Fibroblast of pulmonary artery (primary cell): ENCODE measurements at regions not wholly inside any gene's neighbourhood (a gene's known extent, or its start where the extent isn't known, plus 50 kb on each side); places are given as distances from the start of the nearest gene placed in this dataset.
"Not testable (repeated sequence)": the region's sequence is repeated elsewhere in the genome, so short reads cannot be mapped to it uniquely, and the experiment has no call there.

Experiments used
- DNase-seq: peaks from one replicate; pipeline ENCODE4 v3.0.0-alpha.2; 2010; ENCODE audit warnings: low read depth
- H3K4me3 ChIP-seq: replicated peaks from 2 replicates; pipeline ENCODE4 v1.5.1; 2011; ENCODE audit warnings: low read depth, mild to moderate bottlenecking, control low read depth, low read length, moderate library complexity
- TF ChIP-seq, protein P1 (sequence below): IDR thresholded peaks from 2 replicates; pipeline ENCODE4 v1.5.1; 2011; ENCODE audit warnings: mild to moderate bottlenecking, control low read depth, low read length, inconsistent platforms; ENCODE audit errors: missing control alignments

DNA sequence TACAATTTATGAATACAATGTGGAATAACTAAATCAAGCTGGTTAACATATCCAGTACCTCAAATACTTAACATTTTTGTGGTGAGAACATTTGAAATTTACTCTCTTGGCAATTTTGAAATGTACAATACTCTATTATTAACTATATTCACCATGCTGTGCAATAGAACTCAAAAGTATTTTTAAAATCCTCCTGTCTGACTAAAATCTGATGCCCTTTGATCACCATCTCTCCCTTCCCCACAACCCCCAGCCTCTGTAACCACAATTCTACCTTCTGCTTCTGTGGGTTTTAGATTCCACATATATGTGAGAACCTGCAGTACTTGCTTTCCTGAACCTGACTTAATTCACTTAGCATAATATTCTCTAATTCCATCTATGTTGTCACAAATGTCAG is 71.6 kb upstream of the ALOX12 start:
- no peak overlapping the region for H3K4me3 ChIP-seq
- no peak for DNase-seq
- TF ChIP-seq, protein P1, sequence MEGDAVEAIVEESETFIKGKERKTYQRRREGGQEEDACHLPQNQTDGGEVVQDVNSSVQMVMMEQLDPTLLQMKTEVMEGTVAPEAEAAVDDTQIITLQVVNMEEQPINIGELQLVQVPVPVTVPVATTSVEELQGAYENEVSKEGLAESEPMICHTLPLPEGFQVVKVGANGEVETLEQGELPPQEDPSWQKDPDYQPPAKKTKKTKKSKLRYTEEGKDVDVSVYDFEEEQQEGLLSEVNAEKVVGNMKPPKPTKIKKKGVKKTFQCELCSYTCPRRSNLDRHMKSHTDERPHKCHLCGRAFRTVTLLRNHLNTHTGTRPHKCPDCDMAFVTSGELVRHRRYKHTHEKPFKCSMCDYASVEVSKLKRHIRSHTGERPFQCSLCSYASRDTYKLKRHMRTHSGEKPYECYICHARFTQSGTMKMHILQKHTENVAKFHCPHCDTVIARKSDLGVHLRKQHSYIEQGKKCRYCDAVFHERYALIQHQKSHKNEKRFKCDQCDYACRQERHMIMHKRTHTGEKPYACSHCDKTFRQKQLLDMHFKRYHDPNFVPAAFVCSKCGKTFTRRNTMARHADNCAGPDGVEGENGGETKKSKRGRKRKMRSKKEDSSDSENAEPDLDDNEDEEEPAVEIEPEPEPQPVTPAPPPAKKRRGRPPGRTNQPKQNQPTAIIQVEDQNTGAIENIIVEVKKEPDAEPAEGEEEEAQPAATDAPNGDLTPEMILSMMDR, result no peak

DNA sequence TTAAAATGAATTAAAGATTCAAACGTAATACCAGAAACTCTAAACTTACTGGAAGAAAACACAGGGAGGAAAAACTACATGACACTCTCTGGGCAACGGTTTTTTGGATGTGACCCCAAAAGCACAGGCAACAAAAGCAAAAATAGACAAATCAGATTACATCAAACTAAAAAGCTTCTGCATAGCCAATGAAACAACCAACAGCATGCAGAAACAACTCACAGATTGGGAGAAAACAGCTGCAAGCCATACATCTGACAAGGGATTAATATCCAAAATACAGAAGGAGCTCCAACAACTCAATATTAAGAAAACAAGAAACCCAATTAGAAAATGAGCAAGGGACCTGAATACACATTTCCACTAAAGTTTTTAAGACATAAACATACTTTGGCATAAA is 69.2 kb upstream of the ALOX12 start:
- TF ChIP-seq, protein P1, result no peak
- no peak for DNase-seq
- no peak overlapping the region for H3K4me3 ChIP-seq

DNA sequence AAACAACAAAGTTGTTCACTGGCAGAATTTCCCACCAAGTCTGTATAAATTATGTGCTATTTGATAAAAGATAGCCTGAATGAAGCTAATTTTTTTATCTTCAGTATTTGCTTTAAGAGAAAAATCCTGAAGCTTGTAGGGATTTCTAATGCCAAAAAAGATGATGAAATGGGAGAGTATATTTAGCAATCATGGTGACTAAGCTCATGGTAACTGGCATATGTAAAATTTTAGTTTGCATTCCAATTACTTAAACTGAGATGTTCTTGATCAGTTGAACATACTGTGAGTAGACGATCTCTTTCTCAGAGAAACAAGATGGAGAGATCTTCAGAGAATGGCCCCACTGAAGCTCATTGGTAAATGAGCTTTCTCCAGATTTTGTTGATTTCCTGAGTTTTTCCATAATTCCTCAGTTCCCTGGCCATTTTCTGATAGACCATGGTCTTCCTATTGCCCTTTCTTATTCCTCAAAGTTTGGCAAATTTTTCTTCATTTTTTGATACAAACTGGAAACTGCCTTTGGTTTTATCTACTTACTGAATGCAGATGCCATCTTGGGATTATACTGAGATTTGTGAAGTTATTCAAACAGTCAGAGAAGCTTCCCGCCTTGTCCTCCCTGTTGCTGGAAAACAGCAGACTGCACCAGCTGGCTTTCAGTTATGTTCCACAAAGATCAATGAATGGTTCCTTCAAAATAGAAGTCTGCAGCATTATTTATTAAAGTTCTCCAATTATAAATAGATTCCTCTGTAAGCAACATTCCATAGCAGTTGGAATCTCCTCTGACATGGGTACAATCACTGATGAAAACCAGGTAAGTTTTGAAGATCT is 68.3 kb upstream of the ALOX12 start:
- DNase-seq, result peak; percentile 81
- TF ChIP-seq, protein P1, result no peak

DNA sequence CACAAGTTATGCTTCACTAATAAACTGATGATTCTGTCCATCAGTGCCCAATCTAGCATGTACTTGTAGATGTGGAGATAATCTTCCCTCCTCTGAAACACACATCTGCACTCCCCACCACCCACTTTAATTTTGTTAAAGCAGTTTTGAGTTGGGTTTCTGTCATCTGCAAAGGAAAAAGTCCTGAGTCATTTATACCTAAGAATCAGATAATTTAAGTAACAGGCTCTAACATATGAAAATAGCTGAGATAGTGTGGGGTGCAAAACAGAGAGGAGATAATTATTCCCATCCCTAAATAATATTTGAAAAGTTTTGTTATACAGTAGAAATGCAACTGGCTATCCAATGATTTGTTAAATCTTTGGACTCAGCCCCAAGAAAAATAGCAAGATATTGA is 67.7 kb upstream of the ALOX12 start:
- TF ChIP-seq, protein P1, result no peak
- DNase-seq, result no peak

More for the DNA sequence above, 68.3 kb upstream of the ALOX12 start:
- H3K4me3 ChIP-seq, result no peak overlapping the region

DNA sequence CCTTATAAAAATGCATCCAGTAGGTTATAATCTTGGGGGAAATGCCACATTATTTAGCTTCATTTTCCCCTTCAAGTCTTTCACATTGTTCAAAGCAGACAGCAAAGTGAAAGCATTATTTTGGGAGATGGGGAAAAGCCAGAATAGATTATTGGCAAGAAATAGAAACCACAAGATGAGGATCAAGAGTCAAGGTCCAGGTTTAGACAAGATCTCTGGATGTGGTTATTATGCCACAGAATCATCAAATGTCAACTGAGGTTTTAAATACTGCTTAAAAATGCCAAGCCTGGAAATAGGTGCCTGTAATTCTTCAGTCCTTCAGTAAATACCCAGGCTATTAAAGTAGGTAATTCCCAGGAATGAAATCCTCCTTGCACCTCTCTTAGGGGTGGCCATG is 65.1 kb upstream of the ALOX12 start:
- no peak for DNase-seq
- H3K4me3 ChIP-seq, result no peak overlapping the region
- TF ChIP-seq, protein P1, result no peak

More for the DNA sequence above, 67.7 kb upstream of the ALOX12 start:
- no peak overlapping the region for H3K4me3 ChIP-seq

DNA sequence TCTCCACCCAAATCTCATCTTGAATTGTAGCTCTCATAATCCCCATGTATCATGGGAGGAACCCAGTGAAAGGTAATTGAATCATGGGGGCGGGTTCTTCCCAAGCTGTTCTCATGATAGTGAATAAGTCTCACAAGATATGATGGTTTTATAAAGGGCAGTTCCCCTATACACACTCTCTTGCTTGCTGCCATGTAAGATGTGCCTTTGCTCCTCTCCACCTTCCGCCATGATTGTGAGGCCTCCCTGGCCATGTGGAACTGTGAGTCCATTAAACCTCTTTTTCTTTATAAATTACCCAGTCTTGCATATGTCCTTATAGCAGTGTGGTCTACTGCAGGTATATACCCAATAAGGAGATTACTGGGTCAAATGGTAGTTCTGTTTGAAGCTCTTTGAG is 61.3 kb upstream of the ALOX12 start:
- not testable (repeated sequence) for H3K4me3 ChIP-seq, DNase-seq

DNA sequence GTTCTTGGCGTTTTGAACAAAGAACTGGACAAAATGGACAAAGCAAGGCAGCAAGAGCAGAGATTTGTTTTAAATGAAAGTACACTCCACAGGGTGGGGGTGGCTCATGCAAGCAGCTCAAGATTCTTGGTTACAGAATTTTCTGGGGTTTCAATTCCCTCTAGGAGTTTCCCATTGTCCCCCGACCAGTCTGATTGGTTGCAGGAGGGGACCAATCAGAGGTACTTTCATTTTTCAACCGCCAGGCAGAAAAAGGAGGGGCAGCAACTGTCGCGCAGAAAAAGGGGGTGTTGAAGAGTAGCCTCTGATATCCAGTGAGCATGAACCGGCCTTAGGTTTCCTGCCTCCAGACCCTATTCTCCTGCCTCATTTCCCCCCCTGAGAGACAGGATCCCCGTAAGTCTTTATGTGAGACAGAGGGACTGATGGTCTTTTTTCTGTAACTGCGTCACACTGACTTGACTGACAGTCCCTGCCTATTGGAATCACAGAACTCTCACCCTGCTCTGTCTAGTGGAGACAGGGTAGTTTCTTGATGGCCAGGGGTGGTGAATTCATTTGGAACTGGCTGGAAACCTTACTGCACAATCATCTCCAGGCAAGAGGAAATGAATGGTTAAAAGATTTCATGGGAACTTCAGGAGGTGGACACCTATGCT is 59.4 kb upstream of the ALOX12 start:
- TF ChIP-seq, protein P1, result no peak

More for the DNA sequence above, 59.4 kb upstream of the ALOX12 start:
- peak overlapping the region; percentile 53 for H3K4me3 ChIP-seq
- DNase-seq, result peak; percentile 26
